ENCODE measurements at regions not wholly inside any gene's neighbourhood (a gene's known extent, or its start where the extent isn't known, plus 50 kb on each side); places are given as distances from the start of the nearest gene placed in this dataset.

DNA sequence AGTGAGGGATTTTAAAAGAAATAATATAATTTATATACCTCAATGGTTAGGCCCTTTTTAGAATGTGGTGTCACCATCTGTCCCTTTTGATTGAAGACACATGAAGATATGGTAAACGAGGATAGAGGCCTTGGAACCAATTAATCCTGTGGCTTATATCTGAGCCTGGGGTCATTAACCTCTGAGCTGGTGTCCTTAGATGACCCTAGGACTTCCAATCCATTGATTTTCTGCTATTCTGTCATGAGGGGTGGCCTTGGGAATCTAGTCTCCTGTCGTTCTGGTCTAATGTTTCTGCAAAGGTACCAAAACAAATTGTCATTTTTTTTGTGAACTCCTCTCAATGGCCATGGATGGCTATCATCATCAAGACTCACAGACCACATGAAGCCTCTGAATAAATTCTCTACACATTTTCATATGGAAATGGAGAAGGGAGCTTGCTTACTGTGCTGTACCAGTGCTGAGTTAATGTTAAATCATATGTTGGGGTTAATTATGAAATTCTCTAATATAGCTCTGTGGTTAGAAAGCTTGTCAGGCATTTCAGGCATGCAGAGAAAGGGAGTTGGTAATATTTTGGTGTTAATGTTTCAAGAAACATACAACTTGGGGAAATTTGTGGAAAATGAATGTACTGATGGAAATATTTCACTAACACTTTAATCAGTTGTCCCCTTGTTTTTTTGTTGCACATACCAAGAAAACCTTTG, 204.2 kb upstream of the IL15 start:
- Histone ChIP-seq H3K9ac (ENCODE audit: low read length in 3 of 3) (no peak overlapping the region), H3K9me3 (ENCODE audit: control insufficient read depth in 2 of 3, insufficient read depth in 1 of 3, low read length in 3 of 3) (no peaks in the 10 kb centered on the region), H3K4me1 (ENCODE audit: control insufficient read depth in 2 of 3, insufficient read depth in 2 of 3, low read depth in 1 of 3, low read length in 3 of 3) (no peaks in the 10 kb centered on the region), H3K36me3 (ENCODE audit: control insufficient read depth in 2 of 3, insufficient read depth in 3 of 3, low read length in 3 of 3) (no peaks in the 10 kb centered on the region), H3K4me3 (ENCODE audit: low read length in 3 of 3) (no peak overlapping the region), H3K27me3 (ENCODE audit: control insufficient read depth, insufficient read depth, low read length) (no peaks in the 10 kb centered on the region), H3K27ac (ENCODE audit: low read depth in 2 of 2, low read length in 2 of 2) (no peak overlapping the region)
- DNase-seq (no peak), FAIRE-seq (no peak)
- intact Hi-C loops (cut with DNase I) = no loop called here
- TF ChIP-seq, protein P1, sequence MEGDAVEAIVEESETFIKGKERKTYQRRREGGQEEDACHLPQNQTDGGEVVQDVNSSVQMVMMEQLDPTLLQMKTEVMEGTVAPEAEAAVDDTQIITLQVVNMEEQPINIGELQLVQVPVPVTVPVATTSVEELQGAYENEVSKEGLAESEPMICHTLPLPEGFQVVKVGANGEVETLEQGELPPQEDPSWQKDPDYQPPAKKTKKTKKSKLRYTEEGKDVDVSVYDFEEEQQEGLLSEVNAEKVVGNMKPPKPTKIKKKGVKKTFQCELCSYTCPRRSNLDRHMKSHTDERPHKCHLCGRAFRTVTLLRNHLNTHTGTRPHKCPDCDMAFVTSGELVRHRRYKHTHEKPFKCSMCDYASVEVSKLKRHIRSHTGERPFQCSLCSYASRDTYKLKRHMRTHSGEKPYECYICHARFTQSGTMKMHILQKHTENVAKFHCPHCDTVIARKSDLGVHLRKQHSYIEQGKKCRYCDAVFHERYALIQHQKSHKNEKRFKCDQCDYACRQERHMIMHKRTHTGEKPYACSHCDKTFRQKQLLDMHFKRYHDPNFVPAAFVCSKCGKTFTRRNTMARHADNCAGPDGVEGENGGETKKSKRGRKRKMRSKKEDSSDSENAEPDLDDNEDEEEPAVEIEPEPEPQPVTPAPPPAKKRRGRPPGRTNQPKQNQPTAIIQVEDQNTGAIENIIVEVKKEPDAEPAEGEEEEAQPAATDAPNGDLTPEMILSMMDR (IDR thresholded peaks at IDR 0.05; ENCODE audit: borderline replicate concordance, extremely low read depth, insufficient read depth) = no peak

DNA sequence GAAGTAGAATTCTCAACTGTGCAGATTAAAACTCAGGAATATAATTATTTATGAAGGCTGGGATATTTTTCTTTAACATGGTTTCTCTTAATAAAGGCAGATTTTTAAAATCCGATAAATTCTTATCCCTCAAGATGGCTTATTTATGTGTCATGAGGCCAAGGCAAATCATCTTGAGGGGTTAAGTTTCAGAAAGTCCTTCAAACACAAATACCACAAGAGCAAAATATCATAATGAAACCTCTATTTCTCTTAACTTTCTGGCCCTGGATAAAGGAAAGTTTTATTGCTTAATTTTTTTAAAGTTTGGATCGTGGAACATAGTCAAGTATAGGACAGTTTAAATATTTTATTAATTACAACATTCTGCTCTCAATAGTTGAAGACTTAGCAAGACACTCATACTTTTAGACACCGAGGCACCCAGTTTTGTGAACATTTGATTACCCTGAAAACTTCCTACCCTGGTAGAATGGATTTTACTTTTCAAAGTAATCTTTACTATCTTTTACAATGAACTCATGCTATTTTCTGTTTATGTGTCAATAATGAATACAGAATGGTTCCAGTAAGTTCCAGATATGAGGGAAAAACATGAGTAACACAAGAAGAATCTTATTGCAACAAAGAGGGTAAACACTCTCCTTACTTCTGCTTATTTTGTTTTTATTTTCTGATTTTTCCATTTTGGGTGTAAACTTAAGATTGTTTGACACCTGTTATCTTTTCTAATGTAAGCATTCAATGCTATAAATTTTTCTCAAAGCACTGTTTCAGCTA, 200.7 kb upstream of the IL15 start:
- intact Hi-C loops (cut with DNase I) = no loop called here
- no peak overlapping the region for H3K9ac ChIP-seq (ENCODE audit: low read length in 3 of 3)
- no peaks in the 10 kb centered on the region for H3K27me3 ChIP-seq (ENCODE audit: control insufficient read depth, insufficient read depth, low read length)
- FAIRE-seq (no peak), DNase-seq (no peak)
- H3K27ac ChIP-seq (ENCODE audit: low read depth in 2 of 2, low read length in 2 of 2) = no peak overlapping the region
- H3K9me3 ChIP-seq (ENCODE audit: control insufficient read depth in 2 of 3, insufficient read depth in 1 of 3, low read length in 3 of 3) = no peaks in the 10 kb centered on the region
- H3K4me3 ChIP-seq (ENCODE audit: low read length in 3 of 3) = no peak overlapping the region
- H3K4me1 ChIP-seq (ENCODE audit: control insufficient read depth in 2 of 3, insufficient read depth in 2 of 3, low read depth in 1 of 3, low read length in 3 of 3) = no peaks in the 10 kb centered on the region
- TF ChIP-seq, protein P1 (IDR thresholded peaks at IDR 0.05; ENCODE audit: borderline replicate concordance, extremely low read depth, insufficient read depth) = no peak
- H3K36me3 ChIP-seq (ENCODE audit: control insufficient read depth in 2 of 3, insufficient read depth in 3 of 3, low read length in 3 of 3) = no peaks in the 10 kb centered on the region

GRCh38 chr4:141439223-141439622, 197.2 kb upstream of the IL15 start:
- H3K27me3 ChIP-seq (ENCODE audit: control insufficient read depth, insufficient read depth, low read length) = no peaks in the 10 kb centered on the region
- no peak for DNase-seq
- H3K9ac ChIP-seq (ENCODE audit: low read length in 3 of 3) = no peak overlapping the region
- FAIRE-seq = no peak
- H3K27ac ChIP-seq (ENCODE audit: low read depth in 2 of 2, low read length in 2 of 2) = no peak overlapping the region
- TF ChIP-seq, protein P1 (IDR thresholded peaks at IDR 0.05; ENCODE audit: borderline replicate concordance, extremely low read depth, insufficient read depth) = no peak
- H3K4me3 ChIP-seq (ENCODE audit: low read length in 3 of 3) = no peak overlapping the region
- H3K36me3 ChIP-seq (ENCODE audit: control insufficient read depth in 2 of 3, insufficient read depth in 3 of 3, low read length in 3 of 3) = no peaks in the 10 kb centered on the region
- H3K9me3 ChIP-seq (ENCODE audit: control insufficient read depth in 2 of 3, insufficient read depth in 1 of 3, low read length in 3 of 3) = no peaks in the 10 kb centered on the region
- intact Hi-C loops (cut with DNase I) = no loop called here
- no peaks in the 10 kb centered on the region for H3K4me1 ChIP-seq (ENCODE audit: control insufficient read depth in 2 of 3, insufficient read depth in 2 of 3, low read depth in 1 of 3, low read length in 3 of 3)
